Keratinocyte (primary cell): ENCODE measurements at regions not wholly inside any gene's neighbourhood (a gene's known extent, or its start where the extent isn't known, plus 50 kb on each side); places are given as distances from the start of the nearest gene placed in this dataset.

ENCODE experiments used
- DNase-seq: peaks from one replicate; pipeline ENCODE4 v3.0.0-alpha.2; 2011; ENCODE audit warnings: low read depth, missing footprints, low spot score
- FAIRE-seq: peaks from 2 replicates; lab custom pipeline; 2011; peaks lifted over from hg19 to GRCh38; lab: Jason Lieb, UNC
- H2AFZ ChIP-seq: 2 replicates; pipeline ENCODE4 v1.6.0; 2012; ENCODE audit warnings: low read length, control low read depth, inconsistent platforms; ENCODE audit not compliant: control insufficient read depth
- H3K27ac ChIP-seq: 2 replicates; pipeline ENCODE4 v1.5.1; 2011; ENCODE audit warnings: low read length; ENCODE audit not compliant: control insufficient read depth, insufficient read depth
- H3K27me3 ChIP-seq: 3 replicates; pipeline ENCODE4 v1.6.0; 2011; ENCODE audit warnings: low read length; ENCODE audit not compliant: control insufficient read depth, insufficient read depth; ENCODE audit errors: extremely low read depth
- H3K36me3 ChIP-seq, 2 experiments: 2 replicates in 1 of 2; 3 replicates in 1 of 2; pipeline ENCODE4 v1.5.1; 2011; ENCODE audit warnings: low read length in 2 of 2, mild to moderate bottlenecking in 1 of 2; ENCODE audit not compliant: control insufficient read depth in 2 of 2, insufficient read depth in 2 of 2; ENCODE audit errors: extremely low read depth in 1 of 2
- H3K4me1 ChIP-seq: 3 replicates; pipeline ENCODE4 v1.5.1; 2011; ENCODE audit warnings: low read length; ENCODE audit not compliant: control insufficient read depth, insufficient read depth; ENCODE audit errors: extremely low read depth
- H3K4me2 ChIP-seq: 3 replicates; pipeline ENCODE4 v1.6.0; 2011; ENCODE audit warnings: low read depth, low read length; ENCODE audit not compliant: control insufficient read depth, insufficient read depth; ENCODE audit errors: extremely low read depth
- H3K4me3 ChIP-seq, 3 experiments: fragments of 200-600 bp in 1 of 3; sonication (generic) in 1 of 3; 2 replicates in 2 of 3; 3 replicates in 1 of 3; pipeline ENCODE4 v1.5.1; 2011 to 2016; ENCODE audit warnings: low read length in 3 of 3, mild to moderate bottlenecking in 3 of 3, control low read depth in 2 of 3, inconsistent platforms in 1 of 3, low read depth in 1 of 3, mixed read lengths in 1 of 3, mixed run types in 1 of 3, moderate library complexity in 1 of 3; ENCODE audit not compliant: control insufficient read depth in 2 of 3, insufficient read depth in 2 of 3; ENCODE audit errors: extremely low read depth in 1 of 3
- H3K79me2 ChIP-seq: 2 replicates; pipeline ENCODE4 v1.6.0; 2012; ENCODE audit warnings: low read length; ENCODE audit not compliant: control insufficient read depth, insufficient read depth
- H3K9ac ChIP-seq: 3 replicates; pipeline ENCODE4 v1.6.0; 2011; ENCODE audit warnings: low read length; ENCODE audit not compliant: control insufficient read depth, insufficient read depth; ENCODE audit errors: extremely low read depth
- H3K9me1 ChIP-seq: 3 replicates; pipeline ENCODE4 v1.6.0; 2011; ENCODE audit warnings: low read length; ENCODE audit not compliant: control insufficient read depth, insufficient read depth; ENCODE audit errors: extremely low read depth
- H3K9me3 ChIP-seq: 2 replicates; pipeline ENCODE4 v1.5.1; 2012; ENCODE audit warnings: low read depth, low read length; ENCODE audit not compliant: control insufficient read depth
- H4K20me1 ChIP-seq: 3 replicates; pipeline ENCODE4 v1.6.0; 2011; ENCODE audit warnings: low read length; ENCODE audit not compliant: control insufficient read depth, insufficient read depth; ENCODE audit errors: extremely low read depth
- EZH2 ChIP-seq: IDR thresholded peaks from one replicate; pipeline ENCODE4 v1.6.1; 2012; ENCODE audit warnings: inconsistent platforms, mild to moderate bottlenecking, low read length, moderate library complexity
- dilution Hi-C: fragments of 300-500 bp; cut with MboI; formaldehyde crosslinking; loops from one replicate; pipeline ENCODE4 v1.7.0; 2020; ENCODE audit warnings: low sequenced_read_pairs; ENCODE audit not compliant: extremely low pct_ligation_motif_present
- TF ChIP-seq, protein P1 (sequence below), 3 experiments: IDR thresholded peaks in 1 of 3; conservative IDR thresholded peaks in 1 of 3; optimal IDR thresholded peaks in 1 of 3; 2 replicates in 2 of 3; 3 replicates in 1 of 3; pipeline versions ENCODE3 to v1.5.1; 2011; ENCODE audit warnings: low read length in 3 of 3, mild to moderate bottlenecking in 3 of 3, moderate library complexity in 2 of 3, control low read depth in 1 of 3, inconsistent platforms in 1 of 3; ENCODE audit not compliant: insufficient read depth in 2 of 3; ENCODE audit errors: extremely low read depth in 1 of 3

- TF ChIP-seq EZH2, result no peak
- TF ChIP-seq, protein P1, sequence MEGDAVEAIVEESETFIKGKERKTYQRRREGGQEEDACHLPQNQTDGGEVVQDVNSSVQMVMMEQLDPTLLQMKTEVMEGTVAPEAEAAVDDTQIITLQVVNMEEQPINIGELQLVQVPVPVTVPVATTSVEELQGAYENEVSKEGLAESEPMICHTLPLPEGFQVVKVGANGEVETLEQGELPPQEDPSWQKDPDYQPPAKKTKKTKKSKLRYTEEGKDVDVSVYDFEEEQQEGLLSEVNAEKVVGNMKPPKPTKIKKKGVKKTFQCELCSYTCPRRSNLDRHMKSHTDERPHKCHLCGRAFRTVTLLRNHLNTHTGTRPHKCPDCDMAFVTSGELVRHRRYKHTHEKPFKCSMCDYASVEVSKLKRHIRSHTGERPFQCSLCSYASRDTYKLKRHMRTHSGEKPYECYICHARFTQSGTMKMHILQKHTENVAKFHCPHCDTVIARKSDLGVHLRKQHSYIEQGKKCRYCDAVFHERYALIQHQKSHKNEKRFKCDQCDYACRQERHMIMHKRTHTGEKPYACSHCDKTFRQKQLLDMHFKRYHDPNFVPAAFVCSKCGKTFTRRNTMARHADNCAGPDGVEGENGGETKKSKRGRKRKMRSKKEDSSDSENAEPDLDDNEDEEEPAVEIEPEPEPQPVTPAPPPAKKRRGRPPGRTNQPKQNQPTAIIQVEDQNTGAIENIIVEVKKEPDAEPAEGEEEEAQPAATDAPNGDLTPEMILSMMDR (optimal IDR thresholded peaks at IDR 0.05 in 1 of 3, IDR thresholded peaks at IDR 0.05 in 1 of 3, conservative IDR thresholded peaks at IDR 0.05 in 1 of 3; ENCODE audit: extremely low read depth in 1 of 3, insufficient read depth in 2 of 3, low read length in 3 of 3), result no peak
- no peak for DNase-seq
- Histone ChIP-seq H3K9ac (no peak overlapping the region), H3K27me3 (no peaks in the 10 kb centered on the region), H2AFZ (no peak overlapping the region), H3K4me3 (no peak overlapping the region), H3K4me2 (no peak overlapping the region), H4K20me1 (no peaks in the 10 kb centered on the region), H3K9me1 (no peaks in the 10 kb centered on the region), H3K9me3 (no peaks in the 10 kb centered on the region), H3K79me2 (no peaks in the 10 kb centered on the region), H3K36me3 (no peaks in the 10 kb centered on the region), H3K4me1 (no peaks in the 10 kb centered on the region), H3K27ac (no peak overlapping the region)
- dilution Hi-C loops, result no loop called here
- no peak for FAIRE-seq
These were observed 117.4 kb downstream of the SUCNR1 start for GRCh38 chr3:151990696-151991376.

DNA sequence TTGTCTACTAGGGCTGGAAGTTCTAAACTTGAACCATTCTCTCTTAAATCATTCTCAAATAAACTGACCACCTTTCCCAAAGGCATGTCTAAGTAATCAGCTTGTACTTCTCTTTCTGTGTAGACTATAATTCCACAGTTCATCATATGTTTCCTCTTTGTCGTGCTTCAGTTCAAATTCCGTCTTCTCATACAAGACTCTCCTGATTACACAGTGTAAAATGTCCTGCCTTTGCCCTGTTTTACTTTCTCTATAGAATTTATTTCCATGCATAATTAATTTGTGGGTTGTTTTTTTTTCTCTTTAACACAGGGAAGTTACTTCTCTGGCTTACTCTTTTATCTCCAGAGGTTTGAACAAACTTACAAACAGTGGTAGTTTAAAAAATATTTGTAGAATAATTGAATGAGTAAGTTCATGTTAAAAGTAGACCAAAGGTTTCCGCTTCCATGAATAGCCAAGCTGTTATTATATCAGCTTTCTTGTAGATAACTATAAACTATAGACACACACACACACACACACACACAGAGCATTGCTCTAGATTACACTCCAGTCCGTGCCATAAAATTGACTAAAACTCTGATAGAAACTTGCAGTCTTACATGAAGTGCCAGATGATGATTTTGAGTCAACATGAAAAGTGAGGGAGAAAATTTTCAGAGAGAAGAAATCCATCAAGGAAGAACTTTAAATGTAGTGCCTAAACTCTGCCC, 119.0 kb downstream of the SUCNR1 start:
- no peaks in the 10 kb centered on the region for H3K9me3 ChIP-seq
- dilution Hi-C loops, result no loop called here
- no peak overlapping the region for H3K9ac ChIP-seq
- no peaks in the 10 kb centered on the region for H3K36me3 ChIP-seq
- FAIRE-seq (no peak), DNase-seq (no peak)
- H3K27ac ChIP-seq, result no peak overlapping the region
- no peaks in the 10 kb centered on the region for H4K20me1 ChIP-seq
- H3K27me3 ChIP-seq, result no peaks in the 10 kb centered on the region
- TF ChIP-seq, protein P1 (optimal IDR thresholded peaks at IDR 0.05 in 1 of 3, IDR thresholded peaks at IDR 0.05 in 1 of 3, conservative IDR thresholded peaks at IDR 0.05 in 1 of 3; ENCODE audit: extremely low read depth in 1 of 3, insufficient read depth in 2 of 3, low read length in 3 of 3), result no peak
- TF ChIP-seq EZH2, result no peak
- H3K4me2 ChIP-seq, result no peak overlapping the region
- no peak overlapping the region for H2AFZ ChIP-seq
- no peaks in the 10 kb centered on the region for H3K79me2 ChIP-seq
- no peaks in the 10 kb centered on the region for H3K9me1 ChIP-seq
- H3K4me3 ChIP-seq, result no peak overlapping the region
- no peaks in the 10 kb centered on the region for H3K4me1 ChIP-seq
